K562 (cell line): ENCODE measurements at regions not wholly inside any gene's neighbourhood (a gene's known extent, or its start where the extent isn't known, plus 50 kb on each side); places are given as distances from the start of the nearest gene placed in this dataset.

ENCODE experiments used
- ATAC-seq: fragments of 200-7000 bp; cut with Tn5 transposase; 3 replicates; pipeline ENCODE4 v1.9.1; 2020; ENCODE audit warnings: moderate library complexity
- BruUV-seq: library from RNA; stranded (reverse); fragments of 400-500 nt; replicated peaks from 2 replicates; lab custom pipeline; 2021; lab: Mats Ljungman, UMichigan
- CTCF ChIA-PET: fragments of 300-600 bp; formaldehyde crosslinking; extraction: SDS; loops from one replicate; lab custom pipeline; 2021; ENCODE audit warnings: low intra/inter-chr PET ratio; lab: Yijun Ruan, JAX
- POLR2A ChIA-PET: fragments of 300-600, 350-650 bp; sonication (Branson Sonifier 250); formaldehyde crosslinking; extraction: SDS; loops from one replicate; lab custom pipeline; 2021; ENCODE audit warnings: antibody characterized with exemption, inconsistent platforms; lab: Yijun Ruan, JAX
- DNase-seq, 4 experiments: peaks; one replicate each; pipeline versions ENCODE4 v3.0.0 to v3.0.0-alpha.2; 2011 to 2018; ENCODE audit warnings: low spot score in 3 of 4, mixed read lengths in 3 of 4; ENCODE audit errors: extremely low read depth in 1 of 4
- FAIRE-seq: peaks from 2 replicates; lab custom pipeline; 2011; peaks lifted over from hg19 to GRCh38; lab: Jason Lieb, UNC
- H2AFZ ChIP-seq: 2 replicates; pipeline ENCODE4 v1.6.0; 2011; ENCODE audit warnings: low read depth, low read length, control low read depth, inconsistent platforms
- H3K27ac ChIP-seq: fragments of 200-600 bp; 3 replicates; pipeline ENCODE4 v1.8.0; 2011; ENCODE audit warnings: low read depth, mild to moderate bottlenecking, control low read depth, inconsistent platforms, low read length, moderate library complexity, mixed read lengths; ENCODE audit errors: extremely low read depth
- H3K27me3 ChIP-seq, 2 experiments: fragments of 300-600 bp in 1 of 2; 2 replicates in 1 of 2; 3 replicates in 1 of 2; pipeline versions ENCODE4 v1.6.0 to v1.8.0; 2011; ENCODE audit warnings: inconsistent platforms in 2 of 2, low read length in 2 of 2, mild to moderate bottlenecking in 1 of 2, mixed read lengths in 1 of 2, moderate library complexity in 1 of 2; ENCODE audit not compliant: control insufficient read depth in 2 of 2, insufficient read depth in 2 of 2
- H3K36me3 ChIP-seq: fragments of 300-600 bp; 3 replicates; pipeline ENCODE4 v1.8.0; 2011; ENCODE audit warnings: mild to moderate bottlenecking, low read length, inconsistent platforms; ENCODE audit not compliant: control insufficient read depth, insufficient read depth
- H3K4me1 ChIP-seq, 2 experiments: fragments of 200-600 bp in 1 of 2; replicated peaks in 1 of 2; 2 replicates in 1 of 2; 3 replicates in 1 of 2; pipeline versions ENCODE4 v1.5.1 to v1.8.0; 2011; ENCODE audit warnings: inconsistent platforms in 2 of 2, low read length in 2 of 2, mild to moderate bottlenecking in 1 of 2, mixed read lengths in 1 of 2, moderate library complexity in 1 of 2; ENCODE audit not compliant: control insufficient read depth in 2 of 2, insufficient read depth in 2 of 2
- H3K4me2 ChIP-seq: 2 replicates; pipeline ENCODE4 v1.6.1; 2011; ENCODE audit warnings: low read length, control low read depth, inconsistent platforms, mixed read lengths; ENCODE audit not compliant: insufficient read depth
- H3K4me3 ChIP-seq: fragments of 200-600 bp; sonication (generic), shearing (Covaris generic); 2 replicates; pipeline ENCODE4 v1.5.1; 2016; ENCODE audit warnings: control low read depth, inconsistent platforms
- H3K79me2 ChIP-seq: fragments of 200-600 bp; 3 replicates; pipeline ENCODE4 v1.8.0; 2011; ENCODE audit warnings: low read length, inconsistent platforms; ENCODE audit not compliant: control insufficient read depth, insufficient read depth
- H3K9ac ChIP-seq, 2 experiments: 2 replicates each; pipeline versions ENCODE4 v1.6.0 to v1.6.1; 2011; ENCODE audit warnings: low read depth in 2 of 2, low read length in 2 of 2, control low read depth in 1 of 2, inconsistent platforms in 1 of 2, mild to moderate bottlenecking in 1 of 2, mixed read lengths in 1 of 2; ENCODE audit not compliant: insufficient read depth in 1 of 2
- H3K9me1 ChIP-seq: one replicate; pipeline ENCODE4 v1.6.0; 2011; ENCODE audit warnings: inconsistent platforms, mild to moderate bottlenecking, low read length, moderate library complexity; ENCODE audit not compliant: control insufficient read depth, insufficient read depth
- H3K9me3 ChIP-seq: replicated peaks from 2 replicates; pipeline ENCODE4 v1.5.1; 2011; ENCODE audit warnings: low read depth, low read length, inconsistent platforms; ENCODE audit not compliant: control insufficient read depth, insufficient read depth
- H4K20me1 ChIP-seq: replicated peaks from 2 replicates; pipeline ENCODE4 v1.6.1; 2011; ENCODE audit warnings: low read length, inconsistent platforms, mixed read lengths; ENCODE audit not compliant: control insufficient read depth, insufficient read depth
- FOXK2 ChIP-seq, 2 experiments: fragments of 450-650 bp; IDR thresholded peaks in 1 of 2; conservative IDR thresholded peaks in 1 of 2; 2 replicates each; pipeline ENCODE4 v1.6.1; 2016; ENCODE audit warnings: low read depth in 2 of 2, mild to moderate bottlenecking in 1 of 2
- NFRKB ChIP-seq: fragments of 450-650 bp; IDR thresholded peaks from 2 replicates; pipeline ENCODE4 v1.6.1; 2016; ENCODE audit warnings: low read depth
- U2AF2 ChIP-seq: fragments of 200-400 bp; formaldehyde crosslinking; optimal IDR thresholded peaks from 2 replicates; pipeline ENCODE3; 2017; ENCODE audit warnings: low read depth, mild to moderate bottlenecking, low read length
- ZNF134 ChIP-seq: fragments of 250-450 bp; sonication (Bioruptor Pico); conservative IDR thresholded peaks from 2 replicates; pipeline ENCODE4 v1.4.0; 2020
- ZNF311 ChIP-seq: fragments of 250-450 bp; sonication (Bioruptor Pico); IDR thresholded peaks from 2 replicates; pipeline ENCODE4 v1.4.0; 2020; ENCODE audit warnings: mild to moderate bottlenecking, moderate library complexity
- ZNF324 ChIP-seq: fragments of 250-450 bp; sonication (Bioruptor Pico); IDR thresholded peaks from 2 replicates; pipeline ENCODE4 v1.4.0; 2020; ENCODE audit warnings: mild to moderate bottlenecking
- ZNF436 ChIP-seq: fragments of 250-450, 450-650 bp; sonication (Bioruptor Pico); formaldehyde crosslinking; IDR thresholded peaks from 2 replicates; pipeline ENCODE4 v1.7.0; 2020; ENCODE audit warnings: mild to moderate bottlenecking
- ZNF586 ChIP-seq: fragments of 450-650 bp; formaldehyde crosslinking; conservative IDR thresholded peaks from 2 replicates; pipeline ENCODE4 v1.4.0; 2020; ENCODE audit warnings: mild to moderate bottlenecking, moderate library complexity
- WGBS: fragments of 100-300 bp; shearing (Covaris generic); methylation state at CpG from one replicate; pipeline ENCODE4 v1.1.6; 2016; ENCODE audit warnings: low coverage, mixed read lengths; ENCODE audit not compliant: insufficient coverage; ENCODE audit errors: missing lambda C conversion rate; 5-methylcytosine and 5-hydroxymethylcytosine counted together
- in situ Hi-C: fragments of 300-500 bp; cut with MboI; formaldehyde crosslinking; loops from 4 replicates; pipeline ENCODE4 v1.15.0; 2018; ENCODE audit warnings: inconsistent platforms, mixed read lengths
- intact Hi-C: fragments of 100-400 bp; cut with micrococcal nuclease; formaldehyde crosslinking; loops from 2 replicates; pipeline ENCODE4 v1.14.2; 2022
- TF ChIP-seq, protein P1 (sequence below): sonication (generic); formaldehyde crosslinking; IDR thresholded peaks from 2 replicates; pipeline ENCODE4 v1.5.0; 2020; ENCODE audit warnings: missing genetic modification reagents

DNA sequence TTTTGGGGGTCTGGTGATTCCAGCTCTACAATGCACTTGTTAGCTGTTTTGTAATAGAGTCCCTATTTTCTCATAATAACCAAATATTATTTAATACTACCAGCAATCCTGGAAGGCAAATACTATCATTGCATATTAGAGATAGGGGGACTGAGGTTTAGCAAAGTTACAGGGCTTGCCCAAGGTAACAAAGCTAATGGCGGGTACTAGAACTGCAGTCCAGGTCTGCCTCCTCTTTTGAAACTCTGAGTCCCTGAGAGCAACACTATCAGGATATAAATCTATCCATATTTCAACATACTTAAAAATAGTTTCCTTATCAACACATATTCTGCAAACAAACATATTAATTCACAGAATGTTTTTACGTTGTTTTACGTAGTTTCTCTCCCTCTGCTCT is 235.5 kb upstream of the ACVR2A start:
- Histone ChIP-seq H3K9me1 (no peaks in the 10 kb centered on the region), H3K4me1 (no peaks in the 10 kb centered on the region), H3K4me3 (no peak overlapping the region)
- 0% methylated on average over 3 of the region's 3 CpGs for WGBS
- BruUV-seq, result no TSS peak
- no peak for TF ChIP-seq U2AF2
- TF ChIP-seq ZNF586, result no peak
- TF ChIP-seq ZNF134 (CRISPR knock-in tag), result no peak
- TF ChIP-seq FOXK2 (conservative IDR thresholded peaks at IDR 0.05 in 1 of 2, IDR thresholded peaks at IDR 0.05 in 1 of 2; ENCODE audit: low read depth in 2 of 2), result no peak
- no peak for TF ChIP-seq ZNF436 (CRISPR knock-in tag)
- TF ChIP-seq, protein P1, sequence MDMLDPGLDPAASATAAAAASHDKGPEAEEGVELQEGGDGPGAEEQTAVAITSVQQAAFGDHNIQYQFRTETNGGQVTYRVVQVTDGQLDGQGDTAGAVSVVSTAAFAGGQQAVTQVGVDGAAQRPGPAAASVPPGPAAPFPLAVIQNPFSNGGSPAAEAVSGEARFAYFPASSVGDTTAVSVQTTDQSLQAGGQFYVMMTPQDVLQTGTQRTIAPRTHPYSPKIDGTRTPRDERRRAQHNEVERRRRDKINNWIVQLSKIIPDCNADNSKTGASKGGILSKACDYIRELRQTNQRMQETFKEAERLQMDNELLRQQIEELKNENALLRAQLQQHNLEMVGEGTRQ (CRISPR knock-in tag), result no peak
- no peak for TF ChIP-seq ZNF311 (CRISPR knock-in tag)
- TF ChIP-seq NFRKB, result no peak
- no peak for TF ChIP-seq ZNF324 (CRISPR knock-in tag)
- TF ChIP-seq, all 486 proteins: peak for 0
- CTCF ChIA-PET, result no interaction called here
- intact Hi-C loops (no loop called here), in situ Hi-C loops (no loop called here)
- no peak for DNase-seq
- Histone ChIP-seq H3K27me3 (no peaks in the 10 kb centered on the region), H3K4me2 (no peak overlapping the region), H3K9me3 (no peaks in the 10 kb centered on the region), H3K36me3 (no peaks in the 10 kb centered on the region), H3K79me2 (no peaks in the 10 kb centered on the region), H3K27ac (no peak overlapping the region), H3K9ac (no peak overlapping the region), H2AFZ (no peak overlapping the region), H4K20me1 (no peaks in the 10 kb centered on the region)
- POLR2A ChIA-PET, result no interaction called here
- no peak for FAIRE-seq
- ATAC-seq, result no peak
